BJ (cell line): ENCODE measurements at regions not wholly inside any gene's neighbourhood (a gene's known extent, or its start where the extent isn't known, plus 50 kb on each side); places are given as distances from the start of the nearest gene placed in this dataset.
"Not testable (repeated sequence)": the region's sequence is repeated elsewhere in the genome, so short reads cannot be mapped to it uniquely, and the experiment has no call there.

Experiments
- CTCF ChIA-PET: fragments of 350-600 bp; formaldehyde crosslinking; extraction: SDS; loops from one replicate; lab custom pipeline; 2021; ENCODE audit warnings: antibody characterized with exemption, inconsistent platforms; lab: Yijun Ruan, JAX
- POLR2A ChIA-PET: fragments of 300-600 bp; sonication (Branson Sonifier 250); formaldehyde crosslinking; extraction: SDS; loops from one replicate; lab custom pipeline; 2021; ENCODE audit warnings: antibody characterized with exemption; lab: Charles Lee
- DNase-seq: peaks from one replicate; pipeline ENCODE4 v3.0.0-alpha.2; 2011; ENCODE audit warnings: low read depth
- H3K27me3 ChIP-seq: 2 replicates; pipeline ENCODE4 v1.6.0; 2011; ENCODE audit warnings: low read length; ENCODE audit not compliant: control insufficient read depth, insufficient read depth
- H3K36me3 ChIP-seq: 2 replicates; pipeline ENCODE4 v1.5.1; 2011; ENCODE audit warnings: low read length; ENCODE audit not compliant: control insufficient read depth, insufficient read depth
- H3K4me3 ChIP-seq: 2 replicates; pipeline ENCODE4 v1.5.1; 2011; ENCODE audit warnings: low read depth, mild to moderate bottlenecking, control low read depth, low read length
- CTCF ChIP-seq: IDR thresholded peaks from 2 replicates; pipeline ENCODE4 v1.5.1; 2011; ENCODE audit warnings: low read depth, mild to moderate bottlenecking, control low read depth, inconsistent platforms, low read length, moderate library complexity; ENCODE audit not compliant: insufficient read depth

GRCh38 chr9:24652181-24652580, 106.5 kb upstream of the IZUMO3 start:
- Histone ChIP-seq H3K27me3 (no peaks in the 10 kb centered on the region), H3K36me3 (no peaks in the 10 kb centered on the region), H3K4me3 (no peak overlapping the region)
- CTCF ChIA-PET: interaction anchor here (0.8 kb wide), 1 partner anchor 9 kb away, joined by 3 read pairs; no protein-coding TSS in a partner anchor
- TF ChIP-seq CTCF: no peak
- POLR2A ChIA-PET: no interaction called here
- no peak for DNase-seq

GRCh38 chr9:24628809-24629208, 83.1 kb upstream of the IZUMO3 start:
- DNase-seq, CTCF ChIA-PET, POLR2A ChIA-PET, H3K36me3 ChIP-seq, H3K27me3 ChIP-seq, H3K4me3 ChIP-seq: not testable (repeated sequence)

GRCh38 chr9:24625097-24625496, 79.4 kb upstream of the IZUMO3 start:
- DNase-seq: no peak
- Histone ChIP-seq H3K27me3 (no peaks in the 10 kb centered on the region), H3K36me3 (no peaks in the 10 kb centered on the region), H3K4me3 (no peak overlapping the region)
- ChIA-PET POLR2A (no interaction called here), CTCF (no interaction called here)
- TF ChIP-seq CTCF: no peak

GRCh38 chr9:24624481-24624880, 78.8 kb upstream of the IZUMO3 start:
- no peaks in the 10 kb centered on the region for H3K27me3 ChIP-seq
- H3K4me3 ChIP-seq: no peak overlapping the region
- no peaks in the 10 kb centered on the region for H3K36me3 ChIP-seq
- no peak for TF ChIP-seq CTCF
- POLR2A ChIA-PET: no interaction called here
- CTCF ChIA-PET: no interaction called here
- DNase-seq: no peak

- no peak for DNase-seq
- CTCF ChIA-PET: no interaction called here
- no peak overlapping the region for H3K4me3 ChIP-seq
Measured at GRCh38 chr9:24620741-24621140, 75.0 kb upstream of the IZUMO3 start.

More at GRCh38 chr9:24620741-24621140, 75.0 kb upstream of the IZUMO3 start:
- POLR2A ChIA-PET: no interaction called here
- no peaks in the 10 kb centered on the region for H3K27me3 ChIP-seq
- no peak for TF ChIP-seq CTCF
- no peaks in the 10 kb centered on the region for H3K36me3 ChIP-seq
